Activated CD4-positive, alpha-beta T cell treated with anti-CD3 and anti-CD28 coated beads, Interleukin-2, Interleukin-6, amounts not matched to agents 100 ng/mL and 50 ng/mL, durations not matched to agents 16 hours and 8 hours (primary cell): ENCODE measurements at regions not wholly inside any gene's neighbourhood (a gene's known extent, or its start where the extent isn't known, plus 50 kb on each side); places are given as distances from the start of the nearest gene placed in this dataset.

Source experiments
- DNase-seq: peaks from one replicate; pipeline ENCODE4 v3.0.0-alpha.2; 2020

DNA sequence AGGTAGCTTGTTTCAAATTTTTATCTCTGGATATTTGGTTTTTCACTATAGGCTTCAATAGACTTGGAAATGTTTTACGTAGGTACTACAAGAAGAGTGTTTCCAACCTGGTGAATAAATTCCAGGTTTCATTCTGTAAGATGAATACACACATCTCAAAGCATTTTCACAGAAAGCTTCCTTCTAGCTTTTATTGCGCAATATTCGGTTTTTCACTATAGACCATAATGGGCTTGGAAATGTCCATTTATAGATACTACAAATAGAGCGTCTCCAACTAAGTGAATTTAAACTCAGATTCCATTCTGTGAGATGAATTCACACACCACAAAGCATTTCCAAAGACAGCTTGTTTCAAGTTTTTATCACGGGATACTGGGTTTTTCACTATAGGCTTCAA is 857.7 kb upstream of the HS3ST1 start:
- no peak for DNase-seq

DNA sequence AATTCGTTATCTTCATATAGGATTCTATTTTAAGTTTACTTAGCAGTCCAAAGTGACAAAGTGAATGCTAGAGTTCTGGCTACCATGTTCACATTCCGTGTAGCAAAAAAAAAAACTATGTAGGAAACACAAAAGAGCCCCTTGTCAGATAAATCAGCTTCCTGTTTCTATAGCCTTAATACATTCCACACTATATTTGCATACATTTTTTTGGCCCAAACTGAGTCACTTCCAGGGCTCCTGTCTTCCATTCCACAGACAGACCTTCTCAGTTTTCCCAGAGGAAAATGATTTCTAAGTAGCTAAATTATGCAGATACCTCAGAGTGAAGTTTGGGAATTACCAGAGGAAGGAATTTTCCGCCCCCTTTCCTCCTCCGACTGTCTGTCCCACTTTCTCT is 841.9 kb upstream of the HS3ST1 start:
- DNase-seq: no peak

DNA sequence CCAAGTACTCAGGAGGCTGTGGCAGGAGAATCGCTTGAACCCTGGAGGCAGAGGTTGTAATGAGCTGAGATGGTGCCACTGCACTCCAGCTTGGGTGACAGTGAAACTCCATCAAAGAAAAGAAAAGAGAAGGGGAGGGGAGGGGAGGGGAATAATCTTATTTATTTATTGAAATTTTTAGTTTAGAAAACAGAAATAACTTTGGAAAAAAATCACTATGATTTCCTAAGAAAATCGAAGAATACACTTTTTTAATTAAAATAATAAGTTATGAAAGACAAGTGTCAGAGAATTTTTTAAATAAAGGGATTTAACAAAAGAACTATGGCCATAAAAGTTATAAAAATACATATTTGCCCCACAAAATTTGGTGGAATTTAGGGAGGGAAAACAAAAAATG is 836.9 kb upstream of the HS3ST1 start:
- DNase-seq: no peak

DNA sequence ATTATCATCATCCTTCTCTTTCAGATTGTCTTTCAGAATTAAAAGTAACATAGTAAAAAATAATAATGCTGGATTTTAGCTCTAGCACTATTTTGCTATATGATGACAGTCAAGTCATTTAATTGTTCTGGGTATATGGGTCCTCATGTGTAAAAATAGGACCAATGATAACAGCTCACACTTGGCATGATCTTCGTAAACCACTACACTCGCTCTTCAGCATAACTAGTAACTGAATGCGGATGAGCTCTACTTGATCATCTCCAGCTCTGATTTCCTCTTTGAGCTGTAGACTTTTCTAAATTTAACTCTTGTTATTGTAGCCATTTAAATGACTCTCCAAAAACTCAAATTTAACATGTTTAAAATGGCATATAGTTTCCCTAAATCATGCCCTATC is 831.8 kb upstream of the HS3ST1 start:
- DNase-seq: no peak

DNA sequence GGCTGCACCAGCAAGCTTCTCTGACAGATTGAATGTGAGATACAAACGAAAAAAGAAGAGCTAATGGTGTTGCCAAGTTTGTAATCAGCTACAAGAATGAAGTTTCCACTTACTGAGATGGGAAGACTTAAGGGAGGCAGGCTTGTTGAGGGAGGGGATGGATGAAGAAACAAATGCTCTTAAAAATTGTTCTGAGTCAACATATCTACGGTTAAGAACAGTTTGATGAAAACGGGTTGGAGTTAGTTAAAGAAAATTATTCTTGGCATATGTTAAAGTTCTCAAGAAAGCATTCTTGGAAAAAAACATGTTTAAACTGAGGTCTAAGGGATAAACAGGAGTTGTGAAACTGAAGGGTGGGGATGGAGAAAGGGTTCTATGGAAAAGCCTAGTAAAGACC is 816.3 kb upstream of the HS3ST1 start:
- no peak for DNase-seq

DNA sequence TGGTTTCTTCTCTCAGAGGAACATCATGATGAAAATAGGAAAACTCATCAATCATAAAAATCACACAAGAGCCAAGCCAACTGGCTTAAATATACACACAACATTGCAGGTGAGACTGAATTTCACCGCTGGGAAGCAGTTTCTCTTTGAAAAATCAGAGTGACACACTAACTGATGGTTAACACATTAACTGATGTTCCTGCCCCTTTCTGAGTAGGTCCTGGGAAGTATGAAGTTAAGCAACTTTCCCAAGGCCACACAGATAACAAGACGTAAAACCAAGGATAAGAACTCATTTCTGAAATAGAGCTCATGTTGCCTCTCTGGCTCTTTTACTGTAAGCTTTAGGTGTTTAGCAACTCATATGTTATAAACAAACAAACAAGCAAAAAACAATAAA is 813.7 kb upstream of the HS3ST1 start:
- DNase-seq: no peak

DNA sequence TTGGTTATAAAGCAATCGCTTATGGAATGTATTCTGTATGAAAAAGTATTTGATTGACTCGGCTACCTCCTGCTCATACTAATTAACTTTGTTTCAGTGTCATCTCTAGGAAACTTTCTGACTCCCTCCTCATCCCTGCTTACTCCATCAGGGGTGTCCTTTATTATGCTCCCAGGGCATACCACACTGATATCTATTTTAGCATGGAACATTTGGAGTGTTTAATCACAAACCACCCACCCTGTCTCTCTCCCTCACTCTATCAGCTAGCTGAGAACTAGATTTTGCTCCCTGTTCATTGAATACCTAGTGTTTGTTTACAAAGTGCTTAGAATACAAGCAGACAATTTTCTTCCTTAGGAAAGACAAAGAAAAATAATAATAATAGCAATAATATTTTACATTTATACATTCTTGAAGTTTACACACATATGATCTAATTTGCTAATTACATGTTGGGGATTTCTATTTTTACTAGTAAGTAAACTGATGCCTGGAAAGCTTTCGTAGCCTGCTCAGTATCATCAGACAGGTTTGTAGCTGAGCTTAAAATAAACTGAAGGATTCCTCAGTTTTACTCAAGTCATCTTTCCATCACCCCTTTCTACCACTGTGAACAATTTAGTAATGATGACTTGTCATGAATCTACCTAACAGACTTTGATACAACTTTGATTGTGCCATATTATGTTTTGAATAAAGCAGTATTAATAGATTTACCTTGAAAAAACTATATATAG is 811.4 kb upstream of the HS3ST1 start:
- DNase-seq: no peak

DNA sequence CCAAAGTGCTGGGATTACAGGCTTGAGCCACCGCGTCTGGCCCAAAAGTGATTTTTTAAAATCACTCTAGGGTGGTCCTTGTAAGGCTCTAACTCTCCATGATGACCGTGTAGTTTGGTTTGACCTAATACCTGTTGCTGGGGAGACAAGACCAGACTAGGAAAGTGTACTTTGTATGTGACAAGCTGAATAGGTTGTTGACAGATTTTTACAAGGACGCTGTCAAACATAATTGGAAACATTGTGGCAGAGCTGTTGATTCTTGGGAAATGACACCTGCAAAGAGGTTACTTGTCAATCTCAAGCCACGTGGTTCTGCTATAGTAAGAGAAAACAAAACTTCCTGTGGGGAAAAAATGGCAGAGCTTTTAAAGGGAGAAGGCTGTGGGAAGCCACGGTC is 802.4 kb upstream of the HS3ST1 start:
- DNase-seq: no peak

DNA sequence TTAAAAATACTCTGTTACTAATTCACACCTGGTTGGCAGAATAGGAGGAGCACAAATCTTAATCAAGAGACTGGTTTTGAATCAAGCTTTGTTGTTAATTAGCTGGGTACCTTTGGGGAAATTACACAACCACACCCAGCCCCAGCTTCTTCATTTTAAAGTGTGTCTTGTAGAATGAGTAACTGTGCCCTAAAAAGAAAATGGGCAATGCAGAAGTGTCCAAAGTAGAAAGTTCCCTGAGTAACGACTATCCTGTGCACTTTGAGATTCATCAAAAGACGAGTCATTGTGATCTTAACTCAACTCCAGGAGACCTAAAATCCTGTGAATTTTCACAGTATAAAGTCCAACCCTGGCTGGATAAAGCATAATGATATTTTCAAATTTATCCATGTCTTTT is 792.3 kb upstream of the HS3ST1 start:
- DNase-seq: no peak

DNA sequence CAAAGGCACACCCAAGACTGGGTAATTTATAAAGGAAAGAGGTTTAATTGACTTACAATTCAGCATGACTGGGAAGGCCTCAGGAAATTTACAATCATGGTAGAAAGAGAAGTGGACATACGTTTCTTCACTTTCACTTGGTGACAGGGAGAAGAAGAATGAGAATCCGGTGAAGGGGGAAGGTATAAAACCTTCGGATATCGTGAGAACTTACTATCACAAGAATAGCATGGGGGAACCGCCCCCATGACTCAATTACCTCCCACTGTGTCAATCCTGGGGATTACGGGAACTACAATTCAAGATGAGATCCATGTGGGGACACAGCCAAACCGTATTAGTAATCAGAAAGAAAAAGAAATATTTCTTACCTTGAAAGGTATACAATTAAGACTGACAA is 782.9 kb upstream of the HS3ST1 start:
- no peak for DNase-seq

DNA sequence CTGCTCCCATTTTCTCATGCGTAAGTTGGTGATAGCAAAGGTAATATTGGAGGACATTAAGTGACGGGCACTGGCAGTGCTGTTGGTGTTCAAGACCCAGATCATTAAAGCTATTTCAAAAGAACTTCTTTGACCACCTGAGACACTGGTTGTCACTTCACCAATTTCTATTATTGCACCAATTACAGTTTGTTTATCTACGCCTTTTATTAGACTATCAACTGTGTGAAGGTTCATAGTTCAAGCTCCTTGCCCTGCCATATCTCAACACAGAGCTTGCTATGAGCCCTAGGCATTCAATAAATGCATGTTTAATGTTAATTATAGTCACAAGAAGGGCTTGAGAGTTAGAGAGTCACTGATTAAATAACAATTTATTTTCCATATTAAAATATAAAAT is 778.7 kb upstream of the HS3ST1 start:
- DNase-seq: no peak

DNA sequence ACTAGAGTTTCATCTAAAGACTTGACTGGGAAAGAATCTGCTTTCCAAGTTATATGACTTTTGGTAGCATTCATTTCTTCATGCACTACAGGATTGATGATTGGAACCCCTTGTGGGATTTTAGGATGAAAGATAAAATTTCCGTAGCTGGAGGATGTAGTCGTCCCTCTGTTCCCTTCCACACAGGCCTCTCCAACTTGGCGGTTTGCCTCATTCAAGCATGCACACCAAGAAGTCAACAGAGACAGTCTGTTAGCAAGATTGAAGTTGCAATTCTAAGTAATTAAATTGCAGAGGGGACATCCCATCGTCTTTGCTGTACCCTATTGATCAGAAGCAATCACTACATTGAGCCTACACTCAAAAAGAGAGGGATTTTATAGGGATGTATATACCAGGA is 777.4 kb upstream of the HS3ST1 start:
- DNase-seq: no peak

DNA sequence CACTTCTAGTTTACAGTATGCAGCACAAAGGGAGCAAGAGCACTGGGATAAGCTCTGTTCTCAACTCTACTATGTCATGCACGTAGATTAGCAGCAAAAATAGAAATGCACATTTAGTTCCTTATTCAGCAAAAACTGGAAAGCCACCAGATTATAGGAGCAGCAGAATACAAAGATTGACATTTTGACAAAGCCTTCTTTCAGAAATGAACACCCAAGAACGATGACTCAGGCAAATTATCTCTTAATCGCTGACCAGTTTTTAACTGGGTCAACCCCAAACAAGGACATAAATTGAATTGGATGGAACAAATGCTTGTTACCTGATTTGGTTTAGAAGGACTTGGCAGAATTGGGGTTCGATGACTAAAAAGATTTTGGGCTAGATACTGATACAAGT is 775.3 kb upstream of the HS3ST1 start:
- no peak for DNase-seq

DNA sequence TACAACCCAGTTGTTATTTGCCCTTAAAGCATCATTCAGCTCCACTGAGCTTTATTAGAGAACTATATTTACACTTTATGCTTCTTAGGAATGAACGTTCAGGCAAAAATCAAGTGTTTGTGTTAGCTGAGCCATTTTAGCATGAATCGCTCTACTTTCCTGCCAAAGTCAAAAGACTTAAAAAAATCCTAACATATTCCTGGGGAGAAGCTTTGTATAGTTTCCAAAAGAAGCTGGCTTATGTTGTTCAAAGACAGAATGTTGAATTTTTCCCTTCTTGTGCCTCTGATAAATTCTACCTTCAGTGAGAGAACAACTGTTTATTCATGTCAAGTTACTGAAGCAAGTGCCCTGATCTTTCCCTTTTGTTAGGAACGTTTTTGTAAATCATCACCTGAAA is 771.5 kb upstream of the HS3ST1 start:
- no peak for DNase-seq

DNA sequence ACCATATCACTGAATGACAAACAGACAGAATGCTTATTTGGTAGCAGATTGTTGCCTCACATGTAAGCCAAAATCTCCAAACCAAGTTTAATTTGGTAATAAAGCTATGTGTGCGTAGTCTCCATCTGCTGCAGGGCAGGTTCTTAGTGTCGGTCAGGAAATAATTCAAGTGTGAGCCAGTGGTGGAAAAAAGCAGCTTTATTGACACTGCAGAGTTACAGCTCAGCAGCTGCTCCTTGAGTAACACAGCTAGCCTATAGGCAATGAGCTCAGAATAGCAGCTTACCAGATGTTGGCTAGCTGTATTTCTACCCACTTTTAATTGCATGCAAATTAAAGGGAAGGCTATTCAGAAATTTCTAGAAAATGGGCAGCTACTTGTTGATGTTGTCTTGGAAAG is 757.8 kb upstream of the HS3ST1 start:
- no peak for DNase-seq

DNA sequence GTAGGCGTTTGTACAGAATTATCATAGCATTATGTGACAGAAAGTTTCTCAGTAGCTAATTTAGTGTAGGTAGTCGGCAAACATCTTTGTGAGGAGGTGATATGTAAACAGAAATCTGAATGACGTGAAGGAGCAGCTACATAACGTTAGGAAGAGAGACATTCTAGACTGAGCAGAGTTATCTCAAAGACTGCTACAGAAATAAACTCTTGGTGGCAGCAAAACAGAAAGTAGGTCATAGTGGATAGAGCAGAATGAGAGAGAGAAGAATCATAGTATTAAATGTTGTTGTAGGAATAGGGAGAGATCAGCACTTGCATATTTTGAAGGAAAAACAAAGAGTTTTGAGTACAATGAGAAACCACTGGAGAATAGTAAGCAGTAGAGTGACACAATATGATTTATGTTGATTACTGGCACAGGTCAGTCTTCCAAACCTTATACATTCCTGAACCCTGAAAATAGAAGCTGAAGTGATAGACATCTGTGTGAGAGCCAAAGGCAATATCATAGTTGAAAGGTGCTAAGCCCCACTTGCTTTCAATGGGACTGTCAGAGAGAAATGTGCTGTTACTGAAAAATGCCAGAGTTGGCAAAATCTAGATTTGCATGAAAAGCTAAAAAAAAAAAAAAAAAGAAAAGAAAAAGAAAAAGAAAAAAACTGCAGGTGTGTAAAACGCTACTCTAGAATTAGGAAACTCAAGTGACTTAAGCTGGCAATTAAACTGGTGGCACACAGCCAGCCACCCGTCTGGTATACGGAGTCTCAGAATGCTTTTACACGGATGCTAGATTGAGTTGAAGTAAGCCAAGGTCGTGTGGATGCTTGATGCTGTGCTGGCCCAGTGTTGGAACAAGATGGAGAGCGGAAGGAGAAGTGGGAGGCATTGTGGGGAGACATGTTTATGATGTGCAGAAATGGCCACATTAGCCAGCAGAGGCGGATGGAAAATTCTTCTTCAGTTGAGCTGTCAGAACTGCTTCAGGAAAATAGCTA is 750.2 kb upstream of the HS3ST1 start:
- DNase-seq: no peak

DNA sequence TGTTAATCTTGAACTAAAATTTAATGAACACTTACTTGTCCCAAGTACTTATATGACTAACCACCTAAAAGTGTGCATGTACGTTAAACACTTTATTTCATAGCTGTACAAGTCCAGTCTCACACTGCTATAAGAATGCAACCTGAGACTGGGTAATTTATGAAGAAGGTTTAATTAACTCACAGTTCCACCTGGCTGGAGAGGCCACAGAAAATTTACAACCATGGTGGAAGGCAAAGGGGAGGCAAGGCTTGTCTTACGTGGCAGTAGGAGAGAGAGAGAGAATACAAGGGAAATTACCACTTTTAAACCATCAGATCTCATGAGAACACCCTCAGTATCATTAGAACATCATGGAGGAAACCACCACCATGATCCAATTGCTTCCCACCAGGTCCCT is 748.7 kb upstream of the HS3ST1 start:
- DNase-seq: no peak

DNA sequence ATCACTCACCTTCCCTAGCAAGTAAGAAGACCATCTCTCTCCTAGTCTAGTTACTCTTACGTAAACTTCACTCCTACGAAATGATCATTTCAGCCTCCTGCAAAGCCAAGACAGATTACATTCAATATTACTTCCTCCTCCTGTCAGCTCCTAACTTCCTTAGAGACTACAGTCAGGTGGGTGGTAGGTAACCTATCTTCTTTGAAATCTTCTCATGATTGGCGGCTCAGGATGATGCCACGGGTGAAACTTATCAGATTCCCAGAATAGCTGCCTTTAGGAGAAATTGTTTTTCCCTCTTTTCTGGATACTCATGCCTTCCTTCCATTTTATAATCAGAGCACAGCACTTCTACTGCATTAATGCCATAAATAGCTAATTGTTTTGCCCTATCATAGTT is 744.8 kb upstream of the HS3ST1 start:
- DNase-seq: no peak

DNA sequence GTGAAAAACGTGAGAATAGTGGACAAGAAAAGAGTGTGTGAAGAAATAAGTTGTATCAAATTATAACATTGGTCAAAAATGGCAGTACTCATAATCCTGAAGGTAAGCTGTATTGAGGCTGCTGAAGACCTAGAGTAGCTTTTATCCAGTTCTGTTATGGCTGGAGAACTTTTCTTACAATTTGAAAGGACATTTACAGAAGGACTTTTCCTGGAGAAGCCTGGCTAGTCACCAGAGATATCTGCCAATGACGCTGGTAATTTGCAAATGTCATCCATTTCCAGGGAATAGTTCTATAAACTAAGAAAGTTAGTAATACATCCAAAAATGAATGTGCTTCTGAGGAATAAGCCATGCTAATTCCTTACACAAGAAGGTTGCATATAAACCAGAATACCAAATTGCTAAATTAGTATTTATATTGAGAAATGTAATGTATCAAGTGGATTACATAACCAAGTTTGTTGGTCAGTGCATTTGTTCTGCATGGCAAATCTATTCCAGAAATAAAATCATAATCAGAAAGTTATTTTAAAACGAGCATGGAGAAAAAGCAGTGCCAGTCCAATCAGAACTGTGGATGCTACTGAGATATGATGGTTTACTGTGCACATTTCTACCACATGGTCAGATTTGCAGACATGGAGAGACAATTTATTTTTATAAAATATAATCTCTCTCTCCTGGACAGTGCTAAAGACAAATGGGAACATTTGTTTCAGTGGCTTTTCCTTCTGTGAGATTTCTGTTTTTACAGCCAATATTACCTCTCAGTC is 743.7 kb upstream of the HS3ST1 start:
- no peak for DNase-seq

DNA sequence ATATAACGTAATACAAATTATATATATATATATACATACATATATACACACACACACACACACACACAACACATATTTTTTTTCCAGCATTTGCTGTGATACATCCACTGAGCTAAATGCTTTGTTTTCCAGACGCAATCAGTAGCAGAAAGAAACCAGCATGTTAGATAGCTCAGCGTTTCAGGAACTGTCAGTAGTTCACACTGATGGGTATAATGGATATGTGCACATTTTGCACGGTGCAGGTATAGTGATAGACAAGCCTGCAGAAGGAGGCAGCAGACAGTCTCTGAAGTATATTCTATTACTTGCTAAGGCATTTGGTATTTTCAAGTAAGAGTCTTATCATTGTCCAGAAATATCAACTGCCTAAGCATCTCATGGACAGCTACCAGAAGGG is 741.6 kb upstream of the HS3ST1 start:
- no peak for DNase-seq

DNA sequence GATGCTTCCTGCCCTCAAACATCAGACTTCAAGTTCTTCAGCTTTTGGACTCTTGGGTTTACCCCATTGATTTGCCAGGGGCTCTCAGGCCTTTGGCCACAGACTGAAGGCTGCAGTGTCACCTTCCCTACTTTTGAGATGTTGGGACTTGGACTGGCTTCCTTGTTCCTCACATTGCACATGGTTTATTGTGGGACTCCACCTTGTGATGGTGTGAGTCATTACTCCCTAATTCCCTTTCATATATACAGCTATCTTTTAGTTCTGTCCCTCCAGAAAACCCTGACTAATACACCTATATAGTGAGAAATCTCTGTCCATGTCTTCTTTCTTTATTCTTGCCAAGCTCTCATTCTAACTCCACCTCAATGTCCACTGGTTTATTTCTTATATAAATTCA is 736.9 kb upstream of the HS3ST1 start:
- DNase-seq: no peak

DNA sequence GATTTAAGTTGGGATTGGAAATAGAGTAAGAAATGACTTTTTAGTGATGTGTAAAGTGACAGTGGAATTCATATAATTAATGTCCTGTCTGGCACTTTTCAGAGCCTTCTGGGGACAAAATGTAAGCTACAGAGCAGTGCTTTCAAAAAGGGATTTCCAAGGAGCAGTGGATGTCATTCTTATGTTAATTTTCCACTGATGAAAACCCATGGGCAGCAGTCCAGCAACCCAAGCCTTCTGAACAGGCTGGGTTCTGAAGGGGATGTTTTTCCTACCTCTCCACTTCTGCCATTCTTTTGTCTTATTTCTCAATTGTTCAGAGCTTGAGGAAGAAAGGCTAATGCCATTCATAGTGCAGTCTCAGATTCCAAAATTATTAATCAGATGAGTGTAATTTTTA is 717.6 kb upstream of the HS3ST1 start:
- DNase-seq: no peak

DNA sequence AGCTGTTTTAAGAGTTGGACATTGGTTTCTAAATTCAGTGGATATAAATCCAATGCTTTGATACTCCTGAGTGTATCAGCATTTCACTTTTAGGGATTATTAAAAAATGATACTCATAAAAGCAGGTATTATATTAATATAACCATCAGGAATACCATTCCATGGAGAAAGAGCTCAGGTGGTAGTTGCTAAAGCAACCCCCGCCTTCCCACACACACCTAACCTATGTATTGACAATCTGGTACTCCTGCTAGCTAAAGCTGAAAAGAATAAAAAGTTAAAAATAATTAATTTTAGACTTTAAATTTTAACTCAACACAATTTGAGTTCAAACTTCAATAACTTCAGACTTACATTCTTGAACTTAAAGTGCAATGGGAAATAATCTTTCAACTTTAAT is 717.1 kb upstream of the HS3ST1 start:
- DNase-seq: no peak

DNA sequence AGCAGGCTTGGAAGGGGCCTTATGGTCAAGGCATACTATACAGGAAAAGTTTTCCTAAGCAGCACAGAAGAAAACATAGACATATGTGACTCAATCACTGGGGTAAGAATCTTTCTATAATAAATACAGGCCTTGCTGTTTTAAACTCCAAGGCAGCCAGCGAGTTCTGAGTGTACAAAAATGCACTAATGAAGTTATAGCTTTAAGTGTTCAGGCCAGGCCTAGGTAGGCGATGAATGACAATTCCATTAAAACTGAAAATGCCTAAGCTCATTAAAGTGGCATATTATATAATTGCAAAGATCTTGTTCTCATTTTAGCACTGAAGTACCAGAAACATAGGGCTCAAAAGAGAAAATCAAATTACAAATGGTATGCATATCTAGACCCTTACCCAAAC is 716.4 kb upstream of the HS3ST1 start:
- no peak for DNase-seq
